ENCODE measurements at regions not wholly inside any gene's neighbourhood (a gene's known extent, or its start where the extent isn't known, plus 50 kb on each side); places are given as distances from the start of the nearest gene placed in this dataset.
"Not testable (repeated sequence)": the region's sequence is repeated elsewhere in the genome, so short reads cannot be mapped to it uniquely, and the experiment has no call there.

- DNase-seq: no peak
Measured at GRCh38 chrY:12359867-12360266, 341.2 kb upstream of the USP9Y start.

- DNase-seq: no peak
Measured at GRCh38 chrY:12360496-12360895, 340.5 kb upstream of the USP9Y start.

DNA sequence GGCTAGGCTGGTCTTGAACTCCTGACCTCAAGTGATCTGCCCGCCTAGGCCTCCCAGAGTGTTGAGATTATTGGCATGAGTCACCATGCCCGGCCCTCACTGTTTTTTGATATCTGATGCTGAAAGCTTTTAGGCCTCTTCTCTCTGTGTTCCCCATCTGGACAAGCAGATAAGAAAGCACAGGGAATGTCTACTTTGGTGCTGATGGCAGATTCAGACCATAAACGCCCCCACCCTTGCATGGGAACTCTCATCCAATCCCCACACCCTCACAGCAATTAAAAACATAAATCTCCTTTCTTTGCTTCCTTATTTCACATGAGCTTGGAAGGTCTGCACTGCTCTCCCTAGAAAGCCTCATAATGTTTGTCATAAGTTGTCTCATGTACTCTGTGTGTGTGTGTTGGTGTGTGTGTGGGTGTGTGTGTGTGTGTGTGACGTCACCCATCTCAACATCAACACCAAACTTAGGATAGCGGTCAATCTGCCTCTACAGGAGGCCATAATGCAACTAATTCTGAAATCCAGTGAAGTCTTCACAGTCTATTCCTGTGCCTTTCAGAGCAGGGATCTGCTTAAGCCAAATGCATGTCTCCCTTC lies 335.6 kb upstream of the USP9Y start:
- DNase-seq: peak in 5 of 58 donors; percentile 0 to 2 (median 0)

GRCh38 chrY:12374588-12374987 lies 326.4 kb upstream of the USP9Y start:
- DNase-seq: not testable (repeated sequence)

DNA sequence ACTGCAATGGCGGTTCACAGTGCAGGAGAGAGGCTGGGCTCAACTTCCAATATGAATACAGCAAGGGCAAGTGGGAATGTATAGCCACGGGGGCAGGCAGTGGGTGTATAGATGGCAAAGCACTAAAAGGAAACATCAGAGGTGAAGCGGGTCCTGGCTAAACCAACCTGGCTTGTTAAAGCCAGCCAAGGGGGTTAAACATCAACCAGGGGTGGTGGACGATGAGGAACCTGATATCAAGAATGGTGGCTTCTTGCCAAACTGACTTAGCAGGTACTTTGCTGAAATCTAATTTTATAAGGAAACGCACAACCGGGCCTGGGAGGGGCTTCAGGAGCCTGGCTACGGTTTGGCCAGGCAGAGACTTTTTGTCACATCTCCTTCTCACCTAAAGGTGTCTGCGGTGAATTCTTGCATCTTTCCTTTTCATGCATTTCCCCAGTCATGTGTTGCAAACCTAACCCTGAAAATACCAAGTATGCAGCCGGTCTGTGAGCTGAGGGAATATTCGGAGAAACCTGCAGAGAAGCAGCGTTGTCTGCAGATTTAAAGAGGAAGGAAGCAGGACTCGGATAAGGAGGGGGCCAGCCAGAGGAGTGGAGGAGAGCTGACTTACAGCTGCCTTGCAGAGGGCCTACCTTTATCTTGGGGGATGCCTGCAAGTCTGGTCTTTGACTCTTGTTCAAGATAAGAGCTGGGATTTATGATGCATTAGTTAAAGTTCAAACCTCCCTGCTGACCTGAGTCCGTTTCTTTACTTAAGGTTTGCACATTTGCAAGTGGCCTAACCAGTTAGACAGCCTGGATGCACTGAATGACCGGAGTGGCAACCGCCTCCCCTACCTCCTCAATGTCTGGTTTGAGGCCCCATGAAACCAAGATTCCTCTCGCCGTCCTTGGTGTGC lies 309.1 kb upstream of the USP9Y start:
- not testable (repeated sequence) for DNase-seq

- DNase-seq: no peak
Measured at GRCh38 chrY:12393190-12393589, 307.8 kb upstream of the USP9Y start.

GRCh38 chrY:12395381-12396120 lies 305.5 kb upstream of the USP9Y start:
- DNase-seq: not testable (repeated sequence)

DNA sequence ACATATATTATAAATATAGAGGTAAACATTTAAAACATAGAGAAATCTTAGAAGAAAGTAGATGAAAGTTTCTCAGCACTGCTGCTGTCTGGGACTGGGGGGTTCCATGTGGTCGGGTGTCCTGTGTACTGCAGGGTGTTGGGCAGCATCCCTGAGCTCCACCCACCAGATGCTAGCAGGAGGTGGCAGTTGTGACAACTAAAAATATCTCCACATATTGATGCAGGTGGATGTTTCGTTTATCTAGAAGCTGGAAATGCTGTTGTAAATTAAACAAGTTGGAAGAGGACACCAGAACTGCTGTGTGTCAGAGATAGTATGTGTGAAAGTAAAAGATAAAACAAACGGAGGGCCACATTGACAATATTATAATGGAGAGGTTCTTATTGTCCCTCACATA lies 297.1 kb upstream of the USP9Y start:
- no peak for DNase-seq

DNA sequence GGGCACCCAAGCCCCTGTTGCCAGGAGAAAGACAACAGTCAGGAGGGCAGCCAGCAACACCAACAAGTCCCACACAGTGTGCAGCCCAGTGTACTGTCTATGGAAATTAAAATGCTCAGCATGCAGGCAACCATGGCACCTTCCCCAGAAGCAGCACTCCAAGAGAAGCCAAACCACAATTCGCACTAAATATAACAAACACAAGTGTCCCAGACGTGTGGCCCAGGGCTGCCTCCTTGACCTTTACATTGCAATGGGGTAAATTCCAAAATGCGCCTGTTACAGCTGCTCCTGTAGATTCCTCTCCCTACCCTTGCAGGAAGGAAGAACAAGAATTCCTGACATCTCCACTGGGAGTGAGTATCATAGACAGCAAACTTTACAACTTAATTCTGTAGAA lies 292.8 kb upstream of the USP9Y start:
- no peak for DNase-seq

GRCh38 chrY:12410696-12411095 lies 290.3 kb upstream of the USP9Y start:
- no peak for DNase-seq

DNA sequence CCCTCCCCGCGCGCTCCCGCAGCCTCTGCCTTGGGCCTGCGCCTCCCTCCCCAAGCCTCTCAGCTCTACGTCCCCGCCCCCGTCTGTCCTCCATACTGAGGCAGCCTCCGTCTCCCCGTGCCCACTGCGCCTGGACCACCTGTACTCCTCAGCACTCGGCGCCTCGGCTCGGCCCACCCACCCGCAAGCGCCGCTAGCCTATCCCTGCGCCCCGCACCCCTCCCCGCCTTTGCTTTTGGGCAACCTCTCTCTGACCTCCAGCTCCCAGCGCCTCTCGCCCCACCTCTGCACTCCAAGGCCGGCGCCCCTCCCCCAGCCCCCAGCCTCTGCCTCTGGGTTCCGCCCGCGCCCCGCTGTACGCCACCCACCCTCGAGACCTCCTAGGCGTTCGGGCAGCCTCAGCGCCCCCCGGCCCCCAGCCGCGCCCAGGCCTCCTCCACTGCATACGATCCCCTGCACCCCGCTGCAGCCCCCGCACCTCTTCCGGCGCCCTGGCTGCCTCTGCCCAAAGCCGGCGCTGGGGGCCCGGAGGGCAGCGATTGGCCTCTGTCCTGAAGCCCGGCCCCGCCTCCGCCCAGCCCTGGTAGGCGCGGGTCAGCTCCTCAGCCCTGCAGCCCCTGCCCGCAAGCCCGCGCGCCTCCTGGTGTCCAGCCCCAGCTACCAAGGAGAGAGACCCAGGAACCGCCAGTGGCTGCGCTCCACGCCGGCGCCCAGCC lies 279.8 kb upstream of the USP9Y start:
- peak in 26 of 58 donors; percentile 0 to 12 (median 1) for DNase-seq

DNA sequence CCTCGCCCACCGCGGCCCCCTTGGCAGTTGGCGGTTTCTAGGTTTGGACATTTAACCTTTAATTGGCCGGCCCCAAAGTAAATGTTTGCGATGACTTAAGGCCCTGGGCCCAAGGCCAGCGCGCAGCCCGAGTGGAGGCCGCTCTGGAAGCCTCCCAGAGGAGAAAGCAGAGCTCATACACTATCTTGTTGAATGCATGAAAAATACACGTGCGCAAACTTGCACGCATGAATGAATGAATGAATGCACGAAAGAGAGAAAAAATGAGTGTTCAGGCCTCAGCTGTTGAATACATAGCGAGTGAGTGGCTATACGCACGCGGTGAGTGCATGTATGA lies 279.3 kb upstream of the USP9Y start:
- DNase-seq: peak in 1 of 58 donors; percentile 0

DNA sequence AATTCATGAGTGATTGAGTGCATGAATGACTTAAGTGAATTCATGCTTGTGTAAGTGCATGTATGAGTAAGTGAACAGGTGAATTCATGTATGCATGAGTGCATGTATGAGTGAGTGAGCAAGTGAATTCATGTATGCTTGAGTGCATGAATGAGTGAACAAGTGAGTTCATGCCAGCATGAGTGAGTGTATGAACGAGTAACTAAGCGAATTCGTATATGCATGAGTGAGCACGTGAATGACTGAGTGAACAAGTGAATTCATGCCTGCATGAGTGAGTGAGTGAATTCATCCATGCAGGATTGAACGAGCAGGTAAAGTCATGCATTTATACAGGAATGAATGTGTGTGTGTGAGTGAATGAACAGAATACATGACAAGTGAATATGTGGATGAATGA lies 278.5 kb upstream of the USP9Y start:
- DNase-seq: no peak

DNA sequence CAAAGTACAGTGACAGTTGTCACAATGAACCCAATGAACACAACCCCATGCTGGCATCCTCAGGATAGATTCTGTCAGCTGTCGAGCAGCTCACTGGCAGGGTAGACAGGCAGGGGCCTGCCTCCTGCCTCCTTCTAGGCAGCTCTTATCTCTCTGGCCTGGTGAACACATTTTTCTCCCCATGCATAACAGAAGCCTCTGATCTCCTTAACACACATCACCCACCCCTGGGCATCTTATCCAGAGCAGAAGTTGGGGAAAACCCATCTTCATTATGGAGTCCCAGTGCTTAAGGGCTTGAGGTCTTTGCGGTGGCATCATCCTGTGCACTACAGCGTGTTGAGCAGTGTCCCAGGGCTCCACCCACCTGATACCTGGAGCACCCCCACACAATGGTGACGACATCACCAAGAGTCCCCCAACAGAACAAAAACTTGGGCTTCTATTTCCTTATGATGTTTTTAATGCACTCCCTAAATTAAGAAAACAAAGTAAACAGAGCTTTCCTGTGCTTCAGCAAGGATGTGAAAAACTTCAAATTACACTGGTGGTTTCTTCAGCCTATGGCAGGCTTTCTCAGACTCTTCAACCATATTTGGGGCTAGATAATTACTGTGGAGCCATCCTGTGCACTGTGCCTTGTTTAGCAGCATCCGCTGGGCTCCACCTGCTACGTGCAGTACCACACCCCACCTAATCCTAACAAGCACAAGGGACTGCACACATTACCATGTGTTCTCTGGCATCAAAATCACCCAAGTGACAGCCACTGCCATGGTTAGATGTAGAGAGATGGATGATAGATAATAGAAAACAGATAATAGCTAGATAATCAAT lies 277.4 kb upstream of the USP9Y start:
- DNase-seq: no peak

DNA sequence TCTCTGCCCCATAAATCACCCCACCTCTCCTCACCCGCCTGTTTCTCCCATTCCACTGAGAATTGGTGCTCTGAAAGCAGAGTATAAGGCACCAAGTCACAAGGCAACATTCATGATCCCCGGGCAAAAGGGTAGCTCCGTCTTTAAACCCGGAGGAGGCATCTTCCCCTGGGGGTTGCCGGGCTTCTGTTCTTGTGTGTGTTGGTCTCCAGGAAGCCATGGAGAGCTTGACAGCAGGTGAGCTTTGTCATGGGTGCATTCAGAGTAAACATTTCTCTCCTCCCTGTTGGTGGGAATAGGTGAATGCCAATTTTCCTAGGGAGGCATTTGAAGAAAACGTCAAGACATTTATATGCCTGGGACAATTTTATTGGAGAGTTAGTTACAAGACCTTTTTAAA lies 275.5 kb upstream of the USP9Y start:
- no peak for DNase-seq

GRCh38 chrY:12427361-12427760 lies 273.7 kb upstream of the USP9Y start:
- DNase-seq: no peak

- DNase-seq: peak in 9 of 58 donors; percentile 0 to 4 (median 0)
Measured at GRCh38 chrY:12431546-12431945, 269.5 kb upstream of the USP9Y start.

- DNase-seq: not testable (repeated sequence)
Measured at GRCh38 chrY:12438823-12439222, 262.2 kb upstream of the USP9Y start.

DNA sequence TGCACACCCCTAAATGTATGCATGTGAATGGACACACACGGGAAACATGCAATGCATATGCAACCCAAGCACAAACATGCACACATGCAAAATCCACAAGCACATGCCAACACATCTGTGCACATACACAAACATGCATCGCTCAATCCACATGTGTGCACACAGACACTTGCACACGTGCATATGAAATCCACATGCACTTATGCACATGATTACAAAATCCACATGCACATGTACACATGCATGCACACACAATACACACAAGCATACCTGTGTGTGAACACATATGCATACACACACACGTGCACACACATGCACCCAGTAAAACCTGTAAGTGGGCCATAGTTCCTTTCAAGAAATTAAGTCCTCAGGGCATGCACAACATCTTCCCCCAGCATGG lies 256.8 kb upstream of the USP9Y start:
- DNase-seq: no peak

- not testable (repeated sequence) for DNase-seq
Measured at GRCh38 chrY:12446486-12447265, 254.4 kb upstream of the USP9Y start.
